ENCODE measurements at regions not wholly inside any gene's neighbourhood (a gene's known extent, or its start where the extent isn't known, plus 50 kb on each side); places are given as distances from the start of the nearest gene placed in this dataset.

DNA sequence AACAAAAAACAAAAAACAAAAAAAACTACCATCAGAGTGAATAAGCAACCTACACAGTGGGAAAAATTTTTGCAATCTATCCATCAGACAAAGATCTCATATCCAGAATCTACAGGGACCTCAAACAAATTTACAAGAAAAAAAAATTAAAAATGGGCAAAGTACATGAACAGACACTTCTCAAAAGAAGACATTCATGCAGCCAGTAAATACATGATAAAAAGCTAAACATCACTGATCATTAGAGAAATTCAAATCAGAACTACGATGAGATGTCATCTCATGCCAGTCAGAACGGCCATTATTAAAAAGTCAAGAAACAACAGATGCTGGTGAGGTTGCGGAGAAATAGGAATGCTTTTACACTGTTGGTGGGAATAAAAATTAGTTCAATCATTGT, 466.5 kb upstream of the ATXN7L3B start:
- Histone ChIP-seq H3K36me3 (ENCODE audit: control insufficient read depth in 2 of 3, insufficient read depth in 3 of 3, low read length in 3 of 3) (no peaks in the 10 kb centered on the region), H3K27ac (ENCODE audit: low read depth in 2 of 2, low read length in 2 of 2) (no peak overlapping the region), H3K9me3 (ENCODE audit: control insufficient read depth in 2 of 3, insufficient read depth in 1 of 3, low read length in 3 of 3) (peaks cover 0 to 3% (median 0%) of the 10 kb centered on the region in 3 donors), H3K9ac (ENCODE audit: low read length in 3 of 3) (no peak overlapping the region), H3K4me1 (ENCODE audit: control insufficient read depth in 2 of 3, insufficient read depth in 2 of 3, low read depth in 1 of 3, low read length in 3 of 3) (no peaks in the 10 kb centered on the region), H3K4me3 (ENCODE audit: low read length in 3 of 3) (no peak overlapping the region), H3K27me3 (ENCODE audit: control insufficient read depth, insufficient read depth, low read length) (no peaks in the 10 kb centered on the region)
- FAIRE-seq: no peak
- TF ChIP-seq, protein P1, sequence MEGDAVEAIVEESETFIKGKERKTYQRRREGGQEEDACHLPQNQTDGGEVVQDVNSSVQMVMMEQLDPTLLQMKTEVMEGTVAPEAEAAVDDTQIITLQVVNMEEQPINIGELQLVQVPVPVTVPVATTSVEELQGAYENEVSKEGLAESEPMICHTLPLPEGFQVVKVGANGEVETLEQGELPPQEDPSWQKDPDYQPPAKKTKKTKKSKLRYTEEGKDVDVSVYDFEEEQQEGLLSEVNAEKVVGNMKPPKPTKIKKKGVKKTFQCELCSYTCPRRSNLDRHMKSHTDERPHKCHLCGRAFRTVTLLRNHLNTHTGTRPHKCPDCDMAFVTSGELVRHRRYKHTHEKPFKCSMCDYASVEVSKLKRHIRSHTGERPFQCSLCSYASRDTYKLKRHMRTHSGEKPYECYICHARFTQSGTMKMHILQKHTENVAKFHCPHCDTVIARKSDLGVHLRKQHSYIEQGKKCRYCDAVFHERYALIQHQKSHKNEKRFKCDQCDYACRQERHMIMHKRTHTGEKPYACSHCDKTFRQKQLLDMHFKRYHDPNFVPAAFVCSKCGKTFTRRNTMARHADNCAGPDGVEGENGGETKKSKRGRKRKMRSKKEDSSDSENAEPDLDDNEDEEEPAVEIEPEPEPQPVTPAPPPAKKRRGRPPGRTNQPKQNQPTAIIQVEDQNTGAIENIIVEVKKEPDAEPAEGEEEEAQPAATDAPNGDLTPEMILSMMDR (IDR thresholded peaks at IDR 0.05; ENCODE audit: borderline replicate concordance, extremely low read depth, insufficient read depth): no peak
- intact Hi-C loops (cut with DNase I): no loop called here
- DNase-seq: no peak

DNA sequence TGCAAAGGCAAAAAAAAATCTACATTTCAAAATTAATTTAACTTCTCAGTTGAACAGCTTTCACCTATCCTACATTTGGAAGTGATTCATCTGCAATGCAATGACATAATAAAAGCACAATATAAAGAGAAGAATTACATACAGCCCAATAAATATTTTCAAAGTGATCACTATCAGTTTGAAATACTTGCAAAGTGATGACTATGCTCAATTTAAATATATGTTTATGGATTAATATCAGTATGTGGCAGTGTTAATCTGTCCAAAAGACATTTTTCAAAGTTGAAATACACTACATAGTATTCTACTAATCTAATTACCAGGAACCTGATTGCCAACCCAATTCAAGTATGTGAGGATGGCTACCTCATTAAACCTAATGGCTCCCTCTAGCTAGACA, 460.7 kb upstream of the ATXN7L3B start:
- TF ChIP-seq, protein P1 (IDR thresholded peaks at IDR 0.05; ENCODE audit: borderline replicate concordance, extremely low read depth, insufficient read depth): no peak

GRCh38 chr12:74105434-74105833, 432.2 kb upstream of the ATXN7L3B start:
- intact Hi-C loops (cut with DNase I): no loop called here
- no peak for DNase-seq
- no peaks in the 10 kb centered on the region for H3K36me3 ChIP-seq (ENCODE audit: control insufficient read depth in 2 of 3, insufficient read depth in 3 of 3, low read length in 3 of 3)
- FAIRE-seq: no peak
- TF ChIP-seq, protein P1 (IDR thresholded peaks at IDR 0.05; ENCODE audit: borderline replicate concordance, extremely low read depth, insufficient read depth): no peak
- H3K27me3 ChIP-seq (ENCODE audit: control insufficient read depth, insufficient read depth, low read length): no peaks in the 10 kb centered on the region
- no peak overlapping the region for H3K9ac ChIP-seq (ENCODE audit: low read length in 3 of 3)
- no peaks in the 10 kb centered on the region for H3K9me3 ChIP-seq (ENCODE audit: control insufficient read depth in 2 of 3, insufficient read depth in 1 of 3, low read length in 3 of 3)
- H3K27ac ChIP-seq (ENCODE audit: low read depth in 2 of 2, low read length in 2 of 2): no peak overlapping the region
- H3K4me3 ChIP-seq (ENCODE audit: low read length in 3 of 3): no peak overlapping the region
- H3K4me1 ChIP-seq (ENCODE audit: control insufficient read depth in 2 of 3, insufficient read depth in 2 of 3, low read depth in 1 of 3, low read length in 3 of 3): no peaks in the 10 kb centered on the region

More for the DNA sequence above, 460.7 kb upstream of the ATXN7L3B start:
- Histone ChIP-seq H3K9ac (ENCODE audit: low read length in 3 of 3) (no peak overlapping the region), H3K36me3 (ENCODE audit: control insufficient read depth in 2 of 3, insufficient read depth in 3 of 3, low read length in 3 of 3) (no peaks in the 10 kb centered on the region), H3K4me1 (ENCODE audit: control insufficient read depth in 2 of 3, insufficient read depth in 2 of 3, low read depth in 1 of 3, low read length in 3 of 3) (no peaks in the 10 kb centered on the region), H3K27ac (ENCODE audit: low read depth in 2 of 2, low read length in 2 of 2) (no peak overlapping the region), H3K9me3 (ENCODE audit: control insufficient read depth in 2 of 3, insufficient read depth in 1 of 3, low read length in 3 of 3) (peaks cover 0 to 3% (median 0%) of the 10 kb centered on the region in 3 donors), H3K27me3 (ENCODE audit: control insufficient read depth, insufficient read depth, low read length) (no peaks in the 10 kb centered on the region), H3K4me3 (ENCODE audit: low read length in 3 of 3) (no peak overlapping the region)
- intact Hi-C loops (cut with DNase I): no loop called here
- no peak for DNase-seq
- FAIRE-seq: no peak

DNA sequence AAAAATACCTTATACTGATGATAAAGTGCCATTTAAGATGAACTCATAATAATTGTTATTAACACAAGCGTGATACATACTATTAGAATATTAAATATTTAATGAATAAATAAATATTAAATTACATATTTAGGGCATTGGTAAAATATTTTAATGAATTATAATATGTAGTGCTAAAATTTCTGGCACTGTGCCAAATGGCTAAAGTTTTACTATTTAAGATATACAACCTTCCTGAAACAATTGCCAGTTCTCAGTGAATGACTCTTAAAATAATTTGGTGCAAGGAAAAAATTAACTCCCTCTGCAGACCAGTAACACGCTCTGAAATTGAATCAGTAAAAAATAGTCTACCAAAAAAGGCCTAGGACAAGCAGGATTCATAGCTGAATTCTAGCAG, 428.9 kb upstream of the ATXN7L3B start:
- H3K4me1 ChIP-seq (ENCODE audit: control insufficient read depth in 2 of 3, insufficient read depth in 2 of 3, low read depth in 1 of 3, low read length in 3 of 3): no peaks in the 10 kb centered on the region
- no peak overlapping the region for H3K27ac ChIP-seq (ENCODE audit: low read depth in 2 of 2, low read length in 2 of 2)
- no peaks in the 10 kb centered on the region for H3K9me3 ChIP-seq (ENCODE audit: control insufficient read depth in 2 of 3, insufficient read depth in 1 of 3, low read length in 3 of 3)
- no peak overlapping the region for H3K9ac ChIP-seq (ENCODE audit: low read length in 3 of 3)
- no peak overlapping the region for H3K4me3 ChIP-seq (ENCODE audit: low read length in 3 of 3)
- TF ChIP-seq, protein P1 (IDR thresholded peaks at IDR 0.05; ENCODE audit: borderline replicate concordance, extremely low read depth, insufficient read depth): no peak
- intact Hi-C loops (cut with DNase I): no loop called here
- no peaks in the 10 kb centered on the region for H3K36me3 ChIP-seq (ENCODE audit: control insufficient read depth in 2 of 3, insufficient read depth in 3 of 3, low read length in 3 of 3)
- no peak for FAIRE-seq
- H3K27me3 ChIP-seq (ENCODE audit: control insufficient read depth, insufficient read depth, low read length): no peaks in the 10 kb centered on the region
- DNase-seq: no peak

All from kidney (tissue), 13 donors.